Brain microvascular endothelial cell (primary cell): ENCODE measurements at regions not wholly inside any gene's neighbourhood (a gene's known extent, or its start where the extent isn't known, plus 50 kb on each side); places are given as distances from the start of the nearest gene placed in this dataset.

Experiments used
- DNase-seq: peaks from one replicate; pipeline ENCODE4 v3.0.0-alpha.2; 2020
- H3K27ac ChIP-seq: fragments of 250-450 bp; sonication (Bioruptor Pico); 2 replicates; pipeline ENCODE4 v1.5.1; 2020; ENCODE audit warnings: mild to moderate bottlenecking, moderate library complexity
- H3K27me3 ChIP-seq: fragments of 250-450 bp; sonication (Bioruptor Pico); replicated peaks from 2 replicates; pipeline ENCODE4 v1.5.1; 2020; ENCODE audit warnings: mild to moderate bottlenecking
- H3K36me3 ChIP-seq: fragments of 250-450 bp; sonication (Bioruptor Pico); replicated peaks from 2 replicates; pipeline ENCODE4 v1.5.1; 2020; ENCODE audit warnings: mild to moderate bottlenecking
- H3K4me3 ChIP-seq: 2 replicates; pipeline ENCODE4 v1.5.1; 2011; ENCODE audit warnings: low read depth, mild to moderate bottlenecking, control low read depth, low read length, moderate library complexity
- CTCF ChIP-seq: IDR thresholded peaks from 2 replicates; pipeline ENCODE4 v1.5.1; 2011; ENCODE audit warnings: low read depth, mild to moderate bottlenecking, moderate library complexity, low read length, control low read depth, inconsistent platforms; ENCODE audit errors: missing control alignments
- in situ Hi-C: cut with HindIII; loops from 2 replicates; pipeline ENCODE4 v1.10.0; 2017; ENCODE audit warnings: low sequenced_read_pairs, low pct_ligation_motif_present

GRCh38 chr2:215684448-215685237 lies 248.8 kb upstream of the FN1 start:
- Histone ChIP-seq H3K4me3 (no peak overlapping the region), H3K36me3 (no peaks in the 10 kb centered on the region), H3K27me3 (no peaks in the 10 kb centered on the region), H3K27ac (peak overlapping the region; percentile 84)
- in situ Hi-C loops, result no loop called here
- TF ChIP-seq CTCF, result no peak
- peak; percentile 57 for DNase-seq

DNA sequence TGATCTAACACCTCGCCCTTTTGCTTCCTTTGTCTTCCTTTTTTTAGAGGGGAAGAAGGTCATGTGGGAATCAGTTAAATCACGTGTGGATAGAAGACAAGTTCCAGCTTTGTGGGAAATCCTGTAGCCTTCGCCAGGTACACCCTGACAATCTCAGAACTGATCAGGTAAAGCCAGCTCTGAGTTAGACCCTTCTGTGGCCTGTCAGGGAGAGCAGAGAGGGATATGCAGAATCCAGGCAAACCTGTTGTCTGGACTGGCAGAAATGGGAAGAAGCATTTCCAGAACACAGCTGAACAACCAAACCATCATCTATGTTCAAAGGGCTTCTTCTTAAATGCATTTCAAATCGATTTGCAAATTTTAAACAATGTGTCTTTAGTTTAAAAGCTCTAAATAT lies 247.4 kb upstream of the FN1 start:
- Histone ChIP-seq H3K4me3 (no peak overlapping the region), H3K27ac (no peak overlapping the region), H3K27me3 (no peaks in the 10 kb centered on the region), H3K36me3 (no peaks in the 10 kb centered on the region)
- no peak for DNase-seq
- no peak for TF ChIP-seq CTCF
- in situ Hi-C loops, result no loop called here

DNA sequence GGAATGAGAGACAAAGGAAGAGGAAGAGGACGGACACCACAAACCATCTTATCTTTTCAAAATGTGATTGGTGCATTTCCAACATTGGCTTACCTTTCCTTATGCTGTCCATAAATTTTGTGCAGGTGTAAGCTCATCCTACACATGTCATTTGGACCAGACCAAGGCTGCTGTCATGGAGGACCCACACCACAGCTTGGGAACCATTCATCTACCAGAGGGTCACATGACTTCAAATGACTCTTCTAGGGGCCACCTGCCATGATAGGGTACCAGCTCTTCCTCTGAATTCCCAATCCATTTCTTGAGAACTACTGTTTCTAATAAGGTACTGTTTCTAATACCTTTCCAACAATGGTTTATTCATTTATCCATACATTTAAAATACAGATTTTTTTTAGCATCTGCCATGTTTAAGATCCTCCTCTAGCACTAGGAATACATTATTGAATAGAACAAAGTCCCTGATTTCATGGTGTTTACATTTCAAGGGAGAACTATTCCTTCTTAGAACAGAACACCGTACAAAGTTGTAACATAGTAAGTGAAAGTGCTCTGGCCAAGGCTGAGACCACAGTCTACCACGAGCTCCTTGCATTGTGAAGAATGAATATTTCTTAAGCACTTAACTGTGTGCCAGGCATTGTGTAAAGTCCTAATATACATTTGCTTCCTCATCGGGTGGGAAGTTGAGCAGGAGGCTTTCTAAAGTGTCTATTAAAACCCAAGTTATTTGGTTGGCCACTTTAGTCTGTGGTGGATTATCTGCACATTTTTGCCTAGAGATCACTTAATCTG lies 246.1 kb upstream of the FN1 start:
- in situ Hi-C loops, result no loop called here
- no peak for DNase-seq
- no peak overlapping the region for H3K4me3 ChIP-seq
- no peaks in the 10 kb centered on the region for H3K36me3 ChIP-seq
- TF ChIP-seq CTCF, result no peak
- peak overlapping the region; percentile 87 for H3K27ac ChIP-seq
- no peaks in the 10 kb centered on the region for H3K27me3 ChIP-seq

GRCh38 chr2:215680605-215681598 lies 245.0 kb upstream of the FN1 start:
- DNase-seq, result peak; percentile 95
- in situ Hi-C loops, result no loop called here
- Histone ChIP-seq H3K27me3 (no peaks in the 10 kb centered on the region), H3K36me3 (no peaks in the 10 kb centered on the region), H3K27ac (peak overlapping the region; percentile 87), H3K4me3 (no peak overlapping the region)
- TF ChIP-seq CTCF, result no peak

- no peak for TF ChIP-seq CTCF
- in situ Hi-C loops, result no loop called here
- H3K27me3 ChIP-seq, result no peaks in the 10 kb centered on the region
- no peak overlapping the region for H3K4me3 ChIP-seq
- no peaks in the 10 kb centered on the region for H3K36me3 ChIP-seq
- H3K27ac ChIP-seq, result no peak overlapping the region
- DNase-seq, result no peak
These were observed 242.2 kb upstream of the FN1 start for GRCh38 chr2:215678094-215678493.
